ENCODE measurements at regions not wholly inside any gene's neighbourhood (a gene's known extent, or its start where the extent isn't known, plus 50 kb on each side); places are given as distances from the start of the nearest gene placed in this dataset.
"Not testable (repeated sequence)": the region's sequence is repeated elsewhere in the genome, so short reads cannot be mapped to it uniquely, and the experiment has no call there.

GRCh38 chr5:72647806-72648205 lies 140.6 kb upstream of the ZNF366 start:
- DNase-seq, result no peak

GRCh38 chr5:72646246-72646866 lies 139.1 kb upstream of the ZNF366 start:
- no peak for DNase-seq

- no peak for DNase-seq
These were observed 138.0 kb upstream of the ZNF366 start for GRCh38 chr5:72645064-72645846.

GRCh38 chr5:72644296-72644695 lies 137.1 kb upstream of the ZNF366 start:
- no peak for DNase-seq

GRCh38 chr5:72641164-72641563 lies 134.0 kb upstream of the ZNF366 start:
- DNase-seq, result no peak

- DNase-seq, result no peak
These were observed 129.8 kb upstream of the ZNF366 start for GRCh38 chr5:72637058-72637457.

GRCh38 chr5:72636565-72636964 lies 129.4 kb upstream of the ZNF366 start:
- DNase-seq, result not testable (repeated sequence)

- no peak for DNase-seq
These were observed 127.2 kb upstream of the ZNF366 start for GRCh38 chr5:72634444-72634843.

- DNase-seq, result no peak
These were observed 126.4 kb upstream of the ZNF366 start for GRCh38 chr5:72633649-72634048.

- DNase-seq, result no peak
These were observed 125.8 kb upstream of the ZNF366 start for GRCh38 chr5:72633041-72633445.

GRCh38 chr5:72630721-72631120 lies 123.5 kb upstream of the ZNF366 start:
- no peak for DNase-seq

GRCh38 chr5:72630081-72630480 lies 122.9 kb upstream of the ZNF366 start:
- DNase-seq, result no peak

GRCh38 chr5:72628771-72629371 lies 121.7 kb upstream of the ZNF366 start:
- no peak for DNase-seq

- no peak for DNase-seq
These were observed 118.1 kb upstream of the ZNF366 start for GRCh38 chr5:72625332-72625731.

- no peak for DNase-seq
These were observed 117.5 kb upstream of the ZNF366 start for GRCh38 chr5:72624641-72625236.

- DNase-seq, result no peak
These were observed 116.7 kb upstream of the ZNF366 start for GRCh38 chr5:72623936-72624335.

GRCh38 chr5:72623323-72623722 lies 116.1 kb upstream of the ZNF366 start:
- DNase-seq, result no peak

GRCh38 chr5:72622170-72622760 lies 115.1 kb upstream of the ZNF366 start:
- DNase-seq, result no peak

- no peak for DNase-seq
These were observed 114.4 kb upstream of the ZNF366 start for GRCh38 chr5:72621576-72621975.

GRCh38 chr5:72619677-72620076 lies 112.5 kb upstream of the ZNF366 start:
- DNase-seq, result no peak

- no peak for DNase-seq
These were observed 112.0 kb upstream of the ZNF366 start for GRCh38 chr5:72619251-72619650.

GRCh38 chr5:72618708-72619107 lies 111.5 kb upstream of the ZNF366 start:
- no peak for DNase-seq

GRCh38 chr5:72615061-72615460 lies 107.9 kb upstream of the ZNF366 start:
- DNase-seq, result no peak

All from NCI-H2171 treated with DMSO at 0.1 percent for 48 hours (cell line).